ENCODE measurements at regions not wholly inside any gene's neighbourhood (a gene's known extent, or its start where the extent isn't known, plus 50 kb on each side); places are given as distances from the start of the nearest gene placed in this dataset.

GRCh38 chr3:15952543-15953175 lies 154.9 kb upstream of the ANKRD28 start:
- DNase-seq (ENCODE audit: low spot score): no peak

DNA sequence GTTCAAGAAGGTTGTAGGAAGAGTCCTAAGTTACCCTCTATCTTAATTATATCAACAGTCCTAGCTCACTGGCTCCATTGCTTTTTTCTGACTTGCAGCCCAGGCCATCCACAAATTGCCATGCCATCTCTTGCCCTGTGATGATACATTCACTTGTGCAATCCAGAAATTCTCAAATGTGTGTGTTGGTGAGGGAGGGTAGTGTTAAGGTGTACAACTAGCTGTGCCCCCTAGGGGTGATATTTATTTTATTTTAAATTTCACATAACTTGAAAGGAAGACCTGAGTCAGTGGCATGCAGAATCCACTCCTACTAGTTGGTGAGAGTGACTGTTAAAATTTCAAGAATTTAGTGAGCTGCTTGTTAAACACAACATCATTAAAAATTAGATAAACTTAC lies 156.1 kb upstream of the ANKRD28 start:
- peak; percentile 17 for DNase-seq (ENCODE audit: low spot score)

GRCh38 chr3:15955968-15956367 lies 158.2 kb upstream of the ANKRD28 start:
- no peak for DNase-seq (ENCODE audit: low spot score)

- no peak for DNase-seq (ENCODE audit: low spot score)
Observed at GRCh38 chr3:15958692-15959433, 161.1 kb upstream of the ANKRD28 start.

GRCh38 chr3:15959434-15959811 lies 161.6 kb upstream of the ANKRD28 start:
- DNase-seq (ENCODE audit: low spot score): no peak

GRCh38 chr3:15964605-15965442 lies 167.0 kb upstream of the ANKRD28 start:
- no peak for DNase-seq (ENCODE audit: low spot score)

GRCh38 chr3:15967577-15967976 lies 169.8 kb upstream of the ANKRD28 start:
- DNase-seq (ENCODE audit: low spot score): no peak

GRCh38 chr3:15969874-15970640 lies 172.3 kb upstream of the ANKRD28 start:
- DNase-seq (ENCODE audit: low spot score): no peak

DNA sequence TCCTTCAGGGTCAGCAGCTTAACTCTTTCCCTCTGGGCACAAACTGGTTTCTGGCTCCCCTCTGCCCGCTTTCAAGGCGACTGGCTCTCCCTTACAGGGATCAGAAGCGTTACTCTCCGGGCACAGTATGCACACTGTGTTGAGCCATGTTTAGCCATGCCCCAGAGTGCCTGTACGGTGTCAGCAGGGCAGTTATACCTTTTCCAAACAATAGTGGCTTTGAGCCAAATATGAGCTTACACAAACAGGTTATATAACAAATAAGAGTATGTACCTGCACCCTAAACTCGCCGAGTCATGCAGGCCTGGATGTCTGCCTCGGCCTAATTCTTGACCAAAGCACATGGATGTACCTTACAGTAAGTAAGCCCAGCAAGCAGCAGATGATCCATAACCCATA lies 175.6 kb upstream of the ANKRD28 start:
- DNase-seq (ENCODE audit: low spot score): no peak

DNA sequence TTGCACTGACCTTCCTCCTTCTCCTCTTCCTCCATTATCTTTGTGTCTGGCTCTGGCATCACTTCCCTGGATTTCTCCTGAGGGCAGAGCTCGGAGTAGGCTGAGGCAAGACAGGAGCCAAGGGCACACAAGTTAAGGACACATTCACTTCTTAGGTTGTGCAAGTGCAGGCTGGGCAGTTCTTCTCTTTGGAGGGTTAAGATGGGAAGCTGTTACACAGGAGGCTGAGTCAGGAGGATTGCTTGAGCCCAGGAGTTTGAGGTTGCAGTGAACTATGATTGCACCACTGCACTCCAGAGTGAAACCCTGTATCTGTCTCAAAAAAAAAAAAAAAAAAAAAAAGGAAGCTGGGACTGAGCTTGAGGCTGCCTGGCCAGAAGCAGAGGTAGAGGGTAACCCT lies 176.2 kb upstream of the ANKRD28 start:
- DNase-seq (ENCODE audit: low spot score): no peak

DNA sequence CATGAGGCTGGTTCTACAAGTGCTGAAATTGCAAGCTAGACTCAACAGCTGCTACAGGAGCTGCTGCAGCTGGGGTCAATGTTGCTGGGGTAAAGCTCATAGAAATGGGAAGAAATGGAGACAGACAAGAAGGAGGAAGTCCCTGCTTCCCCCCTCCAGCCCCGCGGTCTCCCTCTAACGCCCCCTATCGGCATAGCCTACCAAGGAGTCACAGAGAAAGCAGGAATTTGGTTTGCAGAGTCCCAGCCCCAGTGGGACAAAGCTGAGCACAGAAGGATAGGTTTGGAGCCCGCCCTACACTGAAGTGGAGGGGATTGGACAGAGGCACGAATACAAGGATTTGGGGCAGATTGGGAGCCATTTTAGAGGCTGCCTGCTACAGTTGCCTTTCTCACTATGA lies 176.9 kb upstream of the ANKRD28 start:
- no peak for DNase-seq (ENCODE audit: low spot score)

DNA sequence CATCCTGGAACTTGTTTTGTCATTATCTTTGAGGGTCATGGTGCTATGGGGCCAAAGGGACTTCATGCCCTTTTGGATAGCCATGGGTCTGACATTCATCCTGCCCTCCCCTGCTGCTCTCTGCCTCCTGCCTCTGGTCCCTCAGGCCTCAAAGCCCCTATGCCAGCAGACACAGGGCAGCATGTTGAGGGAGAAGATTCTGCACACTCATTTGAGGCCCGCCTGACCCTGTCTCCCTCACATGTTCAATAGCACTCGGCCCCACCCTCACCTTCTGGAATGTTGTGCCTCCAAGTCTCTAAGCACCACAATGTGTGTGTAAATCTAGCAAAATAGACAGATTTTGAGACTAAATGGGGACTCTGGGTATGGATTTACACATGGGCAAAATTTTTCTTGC lies 178.7 kb upstream of the ANKRD28 start:
- peak; percentile 21 for DNase-seq (ENCODE audit: low spot score)

DNA sequence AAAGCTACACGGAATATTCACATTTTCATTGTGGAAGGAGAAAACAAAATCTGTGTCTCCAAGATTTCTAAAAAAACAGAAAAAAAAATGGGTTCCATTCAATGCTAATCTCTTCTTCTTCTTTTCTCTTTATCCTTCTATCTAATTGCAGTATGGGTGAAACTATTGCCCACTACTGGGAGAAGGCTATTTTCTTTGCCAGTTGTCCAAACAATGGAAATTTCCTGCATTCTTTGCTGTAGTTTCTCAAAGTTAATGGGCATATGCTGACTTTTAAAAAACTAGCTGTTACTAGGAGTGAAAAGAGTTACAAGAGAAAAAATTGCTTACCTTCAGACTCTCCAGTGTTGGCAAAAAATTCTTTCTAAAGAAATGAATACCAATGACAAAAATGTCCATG lies 179.3 kb upstream of the ANKRD28 start:
- no peak for DNase-seq (ENCODE audit: low spot score)

GRCh38 chr3:15977598-15978232 lies 179.9 kb upstream of the ANKRD28 start:
- DNase-seq (ENCODE audit: low spot score): no peak

DNA sequence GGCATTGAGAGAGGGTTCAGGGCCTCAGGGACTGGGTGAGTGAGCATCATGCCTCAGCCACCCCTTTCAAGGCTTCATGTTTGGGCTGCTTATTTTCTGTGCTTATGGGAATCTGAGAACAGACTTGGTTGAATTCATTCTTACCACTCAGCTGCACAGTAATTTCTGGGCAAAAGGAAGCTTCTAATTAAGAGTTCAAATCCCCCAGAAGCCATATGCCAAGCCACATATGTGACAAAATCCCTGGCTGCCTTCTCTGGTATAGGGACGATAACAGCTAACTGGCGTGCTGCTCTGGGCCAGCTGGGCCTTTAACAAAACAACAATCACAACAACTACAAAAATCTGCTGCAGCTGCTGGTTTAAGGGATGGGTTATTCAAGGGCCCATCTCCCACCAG lies 181.0 kb upstream of the ANKRD28 start:
- no peak for DNase-seq (ENCODE audit: low spot score)

DNA sequence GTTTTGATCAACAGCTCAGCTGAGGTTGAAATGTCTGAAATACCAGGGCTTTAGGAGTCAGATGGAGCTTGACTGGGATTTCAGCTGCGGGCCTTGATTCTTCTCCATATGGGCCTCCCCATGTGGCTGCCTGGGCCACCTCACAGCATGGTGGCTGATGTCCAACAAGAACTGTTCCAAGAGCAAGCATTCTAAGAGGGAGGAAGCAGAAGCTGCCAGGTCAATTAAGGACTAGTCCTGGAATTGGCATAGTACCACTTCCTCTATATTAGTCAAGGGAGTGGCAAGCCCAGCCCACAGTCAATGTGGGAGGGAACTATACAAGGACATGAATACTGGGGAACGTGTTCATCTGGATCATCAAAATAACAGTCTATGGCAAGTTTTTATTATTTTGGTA lies 181.7 kb upstream of the ANKRD28 start:
- DNase-seq (ENCODE audit: low spot score): no peak

- no peak for DNase-seq (ENCODE audit: low spot score)
Observed at GRCh38 chr3:15979900-15980299, 182.1 kb upstream of the ANKRD28 start.

- no peak for DNase-seq (ENCODE audit: low spot score)
Observed at GRCh38 chr3:15982243-15982642, 184.5 kb upstream of the ANKRD28 start.

DNA sequence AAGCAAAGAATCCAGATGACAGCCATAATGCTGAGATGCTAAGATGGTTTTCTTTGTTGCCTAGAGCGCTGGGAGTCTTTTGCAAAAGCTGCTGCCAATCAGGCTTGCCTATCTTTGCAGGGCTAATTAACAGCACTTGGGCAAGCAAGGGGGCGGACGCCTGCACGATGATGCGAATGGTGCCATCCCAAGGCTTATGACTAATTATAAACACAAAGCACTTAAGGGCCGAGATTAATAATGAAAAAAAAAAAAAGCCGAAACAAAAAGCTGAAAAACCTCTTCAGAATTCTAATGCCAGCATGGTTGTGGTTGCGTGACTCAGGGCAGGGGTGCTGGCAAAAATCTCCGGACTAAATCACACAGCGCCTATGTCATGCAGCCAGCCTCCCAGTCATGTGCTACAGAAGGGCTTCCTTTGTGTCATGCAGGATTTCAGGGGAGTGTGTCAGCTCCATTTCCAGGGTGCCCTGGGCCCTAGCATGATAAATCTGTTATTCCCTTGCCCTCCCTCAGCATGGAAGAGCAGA lies 185.0 kb upstream of the ANKRD28 start:
- DNase-seq (ENCODE audit: low spot score): peak; percentile 78

DNA sequence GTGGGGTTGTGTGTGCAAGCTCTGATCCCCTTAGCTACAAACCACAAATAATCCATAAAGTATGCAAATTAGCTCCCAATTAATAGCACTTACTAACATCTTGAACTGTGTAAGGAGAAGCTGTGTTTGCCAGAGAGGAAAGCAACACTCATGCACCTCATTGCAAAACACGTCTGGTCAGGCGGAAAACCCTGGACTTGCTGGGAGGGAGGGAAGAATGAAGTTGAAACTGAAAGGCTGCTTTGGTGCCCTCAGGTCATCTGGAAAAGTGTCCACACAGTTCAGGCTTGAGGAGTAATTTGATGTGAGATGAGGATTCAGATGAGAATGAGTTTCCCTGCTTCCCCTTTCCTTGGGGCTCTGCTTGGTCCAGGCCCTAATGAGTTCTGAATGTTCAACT lies 185.5 kb upstream of the ANKRD28 start:
- no peak for DNase-seq (ENCODE audit: low spot score)

- DNase-seq (ENCODE audit: low spot score): no peak
Observed at GRCh38 chr3:15983693-15984092, 185.9 kb upstream of the ANKRD28 start.

DNA sequence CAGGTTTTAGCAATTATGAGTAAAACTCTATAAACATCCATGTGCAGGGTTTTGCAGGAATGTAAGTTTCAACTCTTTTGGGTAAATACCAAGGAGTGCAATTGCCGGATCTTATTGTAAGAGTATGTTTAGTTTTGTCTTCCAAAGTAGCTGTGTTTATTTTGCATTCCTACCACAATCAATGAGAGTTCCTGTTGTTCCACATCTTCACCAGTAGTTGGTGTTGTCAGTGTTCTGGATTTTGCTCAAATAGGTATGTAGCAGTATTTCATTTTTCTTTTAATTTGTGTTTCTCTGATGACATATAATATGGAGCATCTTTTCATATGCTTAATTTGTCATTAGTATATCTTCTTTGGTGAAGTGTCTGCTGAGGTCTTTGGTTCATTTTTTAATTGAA lies 185.1 kb upstream of the GALNT15 start:
- DNase-seq (ENCODE audit: low spot score): no peak

All from SW480 (cell line).